ENCODE measurements at regions not wholly inside any gene's neighbourhood (a gene's known extent, or its start where the extent isn't known, plus 50 kb on each side); places are given as distances from the start of the nearest gene placed in this dataset.

- Mint-ChIP-seq H3K36me3 (no peaks in the 10 kb centered on the region), H3K4me1 (peaks cover 0 to 2% (median 0%) of the 10 kb centered on the region in 3 donors), H3K9me3 (peaks cover 0 to 6% (median 2%) of the 10 kb centered on the region in 3 donors), H3K27ac (no peak overlapping the region), H3K4me3 (no peak overlapping the region), H3K27me3 (peaks cover 2% of the 10 kb centered on the region)
Observed at GRCh38 chr2:16050261-16050907, 110.0 kb downstream of the MYCN start.

- Mint-ChIP-seq H3K9me3 (peaks cover 0 to 6% (median 2%) of the 10 kb centered on the region in 3 donors), H3K27ac (no peak overlapping the region), H3K4me1 (peaks cover 0 to 2% (median 0%) of the 10 kb centered on the region in 3 donors), H3K27me3 (peaks cover 2% of the 10 kb centered on the region), H3K4me3 (no peak overlapping the region), H3K36me3 (no peaks in the 10 kb centered on the region)
Observed at GRCh38 chr2:16049406-16049805, 109.1 kb downstream of the MYCN start.

GRCh38 chr2:16048466-16048865 lies 108.1 kb downstream of the MYCN start:
- Mint-ChIP-seq H3K36me3 (no peaks in the 10 kb centered on the region), H3K4me3 (no peak overlapping the region), H3K27me3 (peaks cover 2% of the 10 kb centered on the region), H3K27ac (no peak overlapping the region), H3K4me1 (peaks cover 0 to 2% (median 0%) of the 10 kb centered on the region in 3 donors), H3K9me3 (peaks cover 0 to 6% (median 2%) of the 10 kb centered on the region in 3 donors)

DNA sequence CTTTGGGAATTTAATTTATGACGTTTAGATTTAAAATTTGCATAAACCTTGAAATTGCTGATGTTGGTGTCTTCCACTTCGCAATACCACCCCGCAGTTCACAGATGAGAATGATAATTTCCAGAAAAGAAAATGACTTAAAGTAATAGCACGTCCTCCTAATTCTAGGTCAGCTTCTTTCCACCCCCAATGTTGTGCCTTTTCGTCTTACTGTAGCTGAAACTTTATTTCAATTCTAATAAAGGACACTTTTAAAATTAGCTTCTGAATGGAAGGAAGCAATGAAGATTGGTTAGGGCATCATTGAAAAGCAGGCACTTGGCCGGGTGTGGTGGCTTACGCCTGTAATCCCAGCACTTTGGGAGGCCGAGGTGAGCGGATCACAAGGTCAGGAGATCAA lies 107.4 kb downstream of the MYCN start:
- Mint-ChIP-seq H3K27me3 (peaks cover 2% of the 10 kb centered on the region), H3K9me3 (peaks cover 0 to 6% (median 2%) of the 10 kb centered on the region in 3 donors), H3K4me3 (no peak overlapping the region), H3K36me3 (no peaks in the 10 kb centered on the region), H3K27ac (no peak overlapping the region), H3K4me1 (peaks cover 0 to 2% (median 0%) of the 10 kb centered on the region in 3 donors)

DNA sequence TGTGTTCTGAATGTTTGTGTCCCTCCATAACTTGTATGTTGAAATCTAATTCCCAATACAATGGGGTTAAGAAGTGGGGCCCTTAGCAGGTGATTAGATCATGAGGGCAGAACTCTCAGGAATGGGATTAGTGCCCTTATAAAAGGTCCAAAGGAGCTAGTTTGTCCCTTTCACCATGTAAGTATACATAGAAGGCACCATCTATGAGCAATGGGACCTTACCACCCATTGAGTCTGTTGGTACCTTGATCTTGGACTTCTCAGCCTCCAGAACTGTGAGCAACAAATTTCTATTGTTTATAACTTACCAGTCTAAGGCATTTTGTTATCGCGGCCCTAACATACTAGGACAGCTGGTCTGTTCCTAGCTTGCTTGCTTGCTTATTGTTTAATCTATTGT lies 106.3 kb downstream of the MYCN start:
- Mint-ChIP-seq H3K4me3 (no peak overlapping the region), H3K27ac (no peak overlapping the region), H3K36me3 (no peaks in the 10 kb centered on the region), H3K9me3 (peaks cover 0 to 6% (median 0%) of the 10 kb centered on the region in 3 donors), H3K27me3 (peaks cover 3% of the 10 kb centered on the region), H3K4me1 (peaks cover 0 to 2% (median 0%) of the 10 kb centered on the region in 3 donors)

DNA sequence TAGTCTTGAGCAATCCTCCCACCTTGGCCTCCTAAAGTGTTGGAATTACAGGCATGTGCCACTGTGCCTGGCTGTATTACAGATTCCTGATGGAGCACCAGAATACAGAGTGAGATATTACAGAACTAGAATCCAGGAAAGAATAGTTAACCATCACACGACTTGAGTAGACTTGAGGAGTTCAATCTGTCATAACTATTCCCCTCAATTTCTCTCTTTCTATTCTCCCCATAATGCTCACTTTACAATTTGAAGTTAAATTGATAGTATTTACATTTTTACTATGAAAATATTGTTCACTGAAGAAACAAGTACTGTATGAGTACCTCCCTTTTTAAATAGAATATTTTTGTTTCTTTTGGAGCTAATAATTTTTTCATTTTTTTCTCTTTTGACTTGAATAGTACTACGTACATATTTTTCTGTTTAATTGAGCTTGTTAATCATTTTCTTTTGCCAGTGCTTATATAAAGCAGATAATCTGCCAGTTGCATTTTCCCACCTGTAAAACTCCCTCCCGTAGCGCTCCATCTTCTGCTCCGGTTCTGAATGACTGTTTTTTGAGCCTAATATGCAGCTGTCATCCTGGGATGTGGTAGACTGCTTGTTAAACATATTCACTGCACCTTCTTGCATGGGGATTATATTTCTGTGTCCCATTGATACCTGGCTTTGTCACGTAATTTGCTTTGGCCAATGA lies 105.5 kb downstream of the MYCN start:
- H3K4me1 Mint-ChIP-seq, result peaks cover 0 to 2% (median 0%) of the 10 kb centered on the region in 3 donors
- no peak overlapping the region for H3K4me3 Mint-ChIP-seq
- no peak overlapping the region for H3K27ac Mint-ChIP-seq
- H3K9me3 Mint-ChIP-seq, result peaks cover 0 to 6% (median 0%) of the 10 kb centered on the region in 3 donors
- no peaks in the 10 kb centered on the region for H3K36me3 Mint-ChIP-seq
- H3K27me3 Mint-ChIP-seq, result peaks cover 5% of the 10 kb centered on the region

- Mint-ChIP-seq H3K4me1 (peaks cover 0 to 2% (median 0%) of the 10 kb centered on the region in 3 donors), H3K4me3 (no peak overlapping the region), H3K27ac (no peak overlapping the region), H3K27me3 (peaks cover 3% of the 10 kb centered on the region), H3K9me3 (peaks cover 0 to 6% (median 0%) of the 10 kb centered on the region in 3 donors), H3K36me3 (no peaks in the 10 kb centered on the region)
Observed at GRCh38 chr2:16044946-16045456, 104.7 kb downstream of the MYCN start.

- no peaks in the 10 kb centered on the region for H3K4me1 Mint-ChIP-seq
- H3K4me3 Mint-ChIP-seq, result no peak overlapping the region
- no peak overlapping the region for H3K27ac Mint-ChIP-seq
- peaks cover 0 to 6% (median 0%) of the 10 kb centered on the region in 3 donors for H3K9me3 Mint-ChIP-seq
- H3K27me3 Mint-ChIP-seq, result peaks cover 3% of the 10 kb centered on the region
- H3K36me3 Mint-ChIP-seq, result no peaks in the 10 kb centered on the region
Observed at GRCh38 chr2:16043627-16044026, 103.3 kb downstream of the MYCN start.

DNA sequence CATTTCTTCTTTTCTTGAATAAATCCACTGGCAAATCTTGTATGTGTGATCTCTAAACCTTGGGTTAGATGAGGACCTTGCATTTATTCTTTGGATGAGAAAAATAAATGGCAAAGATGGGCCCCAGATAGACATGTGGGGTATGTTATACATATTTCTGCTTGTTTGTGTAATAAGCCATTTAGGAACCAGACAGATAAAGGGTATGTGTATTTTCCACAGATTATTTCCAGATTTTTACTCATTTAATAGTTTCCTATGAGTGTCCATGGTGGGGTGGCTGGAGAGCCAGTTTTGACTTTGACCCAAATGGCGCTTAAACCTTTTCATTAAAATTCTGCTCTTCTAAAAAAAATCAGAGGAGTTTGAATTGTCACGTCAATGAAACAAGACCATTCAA lies 102.8 kb downstream of the MYCN start:
- Mint-ChIP-seq H3K36me3 (no peaks in the 10 kb centered on the region), H3K27ac (no peak overlapping the region), H3K4me1 (no peaks in the 10 kb centered on the region), H3K27me3 (peaks cover 3% of the 10 kb centered on the region), H3K4me3 (no peak overlapping the region), H3K9me3 (peaks cover 0 to 6% (median 0%) of the 10 kb centered on the region in 3 donors)

GRCh38 chr2:16042201-16042700 lies 101.9 kb downstream of the MYCN start:
- Mint-ChIP-seq H3K27me3 (peaks cover 3% of the 10 kb centered on the region), H3K4me3 (no peak overlapping the region), H3K27ac (no peak overlapping the region), H3K4me1 (no peaks in the 10 kb centered on the region), H3K36me3 (no peaks in the 10 kb centered on the region), H3K9me3 (peaks cover 0 to 6% (median 0%) of the 10 kb centered on the region in 3 donors)

- Mint-ChIP-seq H3K27me3 (peaks cover 3% of the 10 kb centered on the region), H3K4me1 (no peaks in the 10 kb centered on the region), H3K27ac (no peak overlapping the region), H3K9me3 (no peaks in the 10 kb centered on the region), H3K36me3 (no peaks in the 10 kb centered on the region), H3K4me3 (no peak overlapping the region)
Observed at GRCh38 chr2:16040271-16041010, 100.1 kb downstream of the MYCN start.

DNA sequence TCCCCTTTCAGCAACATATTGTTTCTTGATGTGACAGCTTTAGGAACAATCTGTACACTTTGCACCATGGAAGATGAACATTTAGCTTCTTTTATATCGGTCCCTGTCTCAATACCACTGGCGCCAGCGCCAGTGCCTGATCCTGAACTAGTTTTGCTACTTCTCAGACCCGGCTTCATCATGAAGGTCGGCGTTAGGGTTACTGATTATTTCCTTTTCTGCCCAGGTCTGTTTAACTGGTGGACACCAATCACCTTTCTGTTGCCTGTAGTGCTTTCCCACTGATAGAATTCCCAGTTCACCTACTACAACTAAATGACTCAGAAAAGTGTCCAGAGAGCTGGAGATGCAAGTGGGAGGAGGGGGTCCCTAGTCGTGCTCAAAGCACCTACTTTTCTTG lies 99.5 kb downstream of the MYCN start:
- Mint-ChIP-seq H3K27ac (no peak overlapping the region), H3K9me3 (no peaks in the 10 kb centered on the region), H3K27me3 (peaks cover 3% of the 10 kb centered on the region), H3K4me3 (no peak overlapping the region), H3K36me3 (no peaks in the 10 kb centered on the region), H3K4me1 (no peaks in the 10 kb centered on the region)

DNA sequence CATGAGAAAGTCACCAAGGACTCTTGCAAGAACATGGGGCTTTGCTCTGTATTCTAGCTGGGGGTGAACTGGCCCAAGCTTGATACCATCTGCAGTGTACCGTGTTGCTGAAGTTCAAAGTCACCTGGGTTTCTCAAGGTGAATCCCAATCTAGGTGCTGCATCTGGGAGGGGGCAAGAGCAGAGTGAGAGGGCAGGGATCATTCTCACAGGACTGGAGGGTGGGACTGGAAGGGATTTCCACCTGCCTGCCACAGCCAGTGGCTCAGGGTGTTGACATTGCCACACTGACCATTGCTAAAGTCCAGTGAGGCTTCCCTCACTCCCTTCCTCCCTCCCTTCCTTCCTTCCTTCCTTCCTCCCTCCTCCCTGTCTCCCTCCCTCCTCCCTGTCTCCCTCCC lies 98.7 kb downstream of the MYCN start:
- H3K9me3 Mint-ChIP-seq, result no peaks in the 10 kb centered on the region
- H3K4me3 Mint-ChIP-seq, result no peak overlapping the region
- H3K36me3 Mint-ChIP-seq, result no peaks in the 10 kb centered on the region
- H3K27ac Mint-ChIP-seq, result no peak overlapping the region
- H3K4me1 Mint-ChIP-seq, result no peaks in the 10 kb centered on the region
- peaks cover 3% of the 10 kb centered on the region for H3K27me3 Mint-ChIP-seq

GRCh38 chr2:16038621-16039020 lies 98.3 kb downstream of the MYCN start:
- no peaks in the 10 kb centered on the region for H3K4me1 Mint-ChIP-seq
- peaks cover 3% of the 10 kb centered on the region for H3K27me3 Mint-ChIP-seq
- H3K36me3 Mint-ChIP-seq, result no peaks in the 10 kb centered on the region
- no peak overlapping the region for H3K27ac Mint-ChIP-seq
- no peaks in the 10 kb centered on the region for H3K9me3 Mint-ChIP-seq
- H3K4me3 Mint-ChIP-seq, result no peak overlapping the region
